CD4-positive, alpha-beta memory T cell (primary cell): ENCODE measurements at regions not wholly inside any gene's neighbourhood (a gene's known extent, or its start where the extent isn't known, plus 50 kb on each side); places are given as distances from the start of the nearest gene placed in this dataset.

Experiments
- CTCF ChIA-PET: fragments of 350-600 bp; sonication (Branson Sonifier 250); formaldehyde crosslinking; loops from one replicate; lab custom pipeline; 2021; ENCODE audit warnings: inconsistent platforms; ENCODE audit not compliant: partially characterized antibody; lab: Charles Lee
- POLR2A ChIA-PET: fragments of 350-600 bp; sonication (Branson Sonifier 250); formaldehyde crosslinking; loops from one replicate; lab custom pipeline; 2021; ENCODE audit not compliant: partially characterized antibody; lab: Charles Lee
- DNase-seq, 5 donors: peaks; one replicate each; pipeline versions ENCODE4 v3.0.0 to v3.0.0-alpha.2; 2020 to 2022; ENCODE audit warnings: mixed read lengths in 1 of 5
- H3K27ac ChIP-seq: one replicate; pipeline ENCODE4 v1.7.0; 2013; ENCODE audit warnings: low read depth, low read length
- H3K27me3 ChIP-seq: 2 replicates; pipeline ENCODE4 v1.7.0; 2013; ENCODE audit warnings: mild to moderate bottlenecking, low read length, moderate library complexity; ENCODE audit not compliant: insufficient read depth
- H3K36me3 ChIP-seq: 2 replicates; pipeline ENCODE4 v1.7.0; 2013; ENCODE audit warnings: mild to moderate bottlenecking, low read length, moderate library complexity; ENCODE audit not compliant: insufficient read depth
- H3K4me1 ChIP-seq: 2 replicates; pipeline ENCODE4 v1.7.0; 2013; ENCODE audit warnings: mild to moderate bottlenecking, low read length, moderate library complexity; ENCODE audit not compliant: insufficient read depth
- H3K4me3 ChIP-seq, 2 donors: one replicate each; pipeline ENCODE4 v1.7.0; 2013; ENCODE audit warnings: low read length in 2 of 2, mild to moderate bottlenecking in 1 of 2
- H3K9me3 ChIP-seq, 2 donors: one replicate each; pipeline ENCODE4 v1.7.0; 2013; ENCODE audit warnings: low read length in 2 of 2, control low read depth in 1 of 2; ENCODE audit not compliant: control insufficient read depth in 1 of 2
- H3K27ac Mint-ChIP-seq, 7 donors: one replicate each; pipeline ENCODE4 v1.8.0; 2020 to 2021; ENCODE audit warnings: mixed read lengths in 7 of 7, mild to moderate bottlenecking in 6 of 7, inconsistent platforms in 3 of 7, moderate library complexity in 3 of 7
- H3K27me3 Mint-ChIP-seq, 2 donors: one replicate each; pipeline ENCODE4 v1.8.0; 2020 to 2021; ENCODE audit warnings: mixed read lengths in 2 of 2
- H3K36me3 Mint-ChIP-seq, 2 donors: one replicate each; pipeline ENCODE4 v1.8.0; 2020 to 2021; ENCODE audit warnings: mixed read lengths in 2 of 2, inconsistent platforms in 1 of 2, mild to moderate bottlenecking in 1 of 2
- H3K4me1 Mint-ChIP-seq, 4 donors: one replicate each; pipeline ENCODE4 v1.8.0; 2020 to 2021; ENCODE audit warnings: mixed read lengths in 4 of 4, mild to moderate bottlenecking in 1 of 4
- H3K4me3 Mint-ChIP-seq, 8 donors: one replicate each; pipeline ENCODE4 v1.8.0; 2020 to 2021; ENCODE audit warnings: mixed read lengths in 8 of 8, mild to moderate bottlenecking in 7 of 8, moderate library complexity in 6 of 8, inconsistent platforms in 3 of 8
- H3K9me3 Mint-ChIP-seq, 8 donors: one replicate each; pipeline ENCODE4 v1.8.0; 2020 to 2021; ENCODE audit warnings: mixed read lengths in 8 of 8, mild to moderate bottlenecking in 5 of 8, inconsistent platforms in 3 of 8, moderate library complexity in 1 of 8
- intact Hi-C: fragments of 100-400 bp; cut with micrococcal nuclease; formaldehyde crosslinking; loops from one replicate; pipeline ENCODE4 v1.15.1; 2023

- H3K36me3 Mint-ChIP-seq, result no peaks in the 10 kb centered on the region
- DNase-seq, result no peak
- ChIA-PET CTCF (no interaction called here), POLR2A (no interaction called here)
- no peaks in the 10 kb centered on the region for H3K36me3 ChIP-seq
- no peak overlapping the region for H3K27ac ChIP-seq
- H3K4me1 ChIP-seq, result no peaks in the 10 kb centered on the region
- H3K9me3 Mint-ChIP-seq, result peaks cover 0 to 5% (median 0%) of the 10 kb centered on the region in 8 donors
- H3K9me3 ChIP-seq, result no peaks in the 10 kb centered on the region
- intact Hi-C loops, result no loop called here
- H3K4me1 Mint-ChIP-seq, result no peaks in the 10 kb centered on the region
- no peaks in the 10 kb centered on the region for H3K27me3 ChIP-seq
- H3K27ac Mint-ChIP-seq, result no peak overlapping the region
- H3K27me3 Mint-ChIP-seq, result peaks cover 4 to 5% of the 10 kb centered on the region in 2 donors
- no peak overlapping the region for H3K4me3 Mint-ChIP-seq
- H3K4me3 ChIP-seq, result no peak overlapping the region
Measured at GRCh38 chr18:45505497-45506206, 109.6 kb upstream of the SLC14A2 start.

- POLR2A ChIA-PET, result no interaction called here
- Histone ChIP-seq H3K4me3 (no peak overlapping the region), H3K27me3 (no peaks in the 10 kb centered on the region), H3K4me1 (no peaks in the 10 kb centered on the region), H3K36me3 (no peaks in the 10 kb centered on the region), H3K9me3 (no peaks in the 10 kb centered on the region), H3K27ac (no peak overlapping the region)
- Mint-ChIP-seq H3K4me3 (no peak overlapping the region), H3K27ac (no peak overlapping the region), H3K4me1 (no peaks in the 10 kb centered on the region), H3K9me3 (peaks cover 0 to 5% (median 0%) of the 10 kb centered on the region in 8 donors), H3K36me3 (no peaks in the 10 kb centered on the region), H3K27me3 (peaks cover 6 to 7% of the 10 kb centered on the region in 2 donors)
- CTCF ChIA-PET, result no interaction called here
- intact Hi-C loops, result no loop called here
- no peak for DNase-seq
Measured at GRCh38 chr18:45506951-45507350, 108.3 kb upstream of the SLC14A2 start.

- peaks cover 0 to 8% (median 0%) of the 10 kb centered on the region in 8 donors for H3K9me3 Mint-ChIP-seq
- peaks cover 5 to 6% of the 10 kb centered on the region in 2 donors for H3K27me3 Mint-ChIP-seq
- no peaks in the 10 kb centered on the region for H3K36me3 ChIP-seq
- no peaks in the 10 kb centered on the region for H3K4me1 ChIP-seq
- H3K27ac Mint-ChIP-seq, result no peak overlapping the region
- no peak overlapping the region for H3K4me3 ChIP-seq
- H3K9me3 ChIP-seq, result no peaks in the 10 kb centered on the region
- no peak overlapping the region for H3K27ac ChIP-seq
- CTCF ChIA-PET, result no interaction called here
- intact Hi-C loops, result no loop called here
- POLR2A ChIA-PET, result no interaction called here
- H3K36me3 Mint-ChIP-seq, result no peaks in the 10 kb centered on the region
- H3K27me3 ChIP-seq, result no peaks in the 10 kb centered on the region
- H3K4me3 Mint-ChIP-seq, result no peak overlapping the region
- H3K4me1 Mint-ChIP-seq, result no peaks in the 10 kb centered on the region
- DNase-seq, result no peak
Measured at GRCh38 chr18:45509535-45509934, 105.7 kb upstream of the SLC14A2 start.

- CTCF ChIA-PET, result no interaction called here
- Histone ChIP-seq H3K4me1 (no peaks in the 10 kb centered on the region), H3K36me3 (no peaks in the 10 kb centered on the region), H3K4me3 (no peak overlapping the region), H3K27me3 (no peaks in the 10 kb centered on the region), H3K27ac (no peak overlapping the region), H3K9me3 (no peaks in the 10 kb centered on the region)
- Mint-ChIP-seq H3K4me1 (no peaks in the 10 kb centered on the region), H3K9me3 (peaks cover 0 to 8% (median 0%) of the 10 kb centered on the region in 8 donors), H3K27ac (no peak overlapping the region), H3K27me3 (peaks cover 3 to 4% of the 10 kb centered on the region in 2 donors), H3K4me3 (no peak overlapping the region), H3K36me3 (no peaks in the 10 kb centered on the region)
- DNase-seq, result no peak
- POLR2A ChIA-PET, result no interaction called here
- intact Hi-C loops, result no loop called here
Measured at GRCh38 chr18:45510656-45511055, 104.6 kb upstream of the SLC14A2 start.

- ChIA-PET POLR2A (no interaction called here), CTCF (no interaction called here)
- no peaks in the 10 kb centered on the region for H3K27me3 ChIP-seq
- Mint-ChIP-seq H3K4me3 (no peak overlapping the region), H3K4me1 (no peaks in the 10 kb centered on the region), H3K27ac (no peak overlapping the region), H3K36me3 (no peaks in the 10 kb centered on the region), H3K27me3 (peaks cover 2 to 4% of the 10 kb centered on the region in 2 donors), H3K9me3 (peaks cover 0 to 8% (median 0%) of the 10 kb centered on the region in 8 donors)
- no peak overlapping the region for H3K4me3 ChIP-seq
- no peak overlapping the region for H3K27ac ChIP-seq
- no peaks in the 10 kb centered on the region for H3K9me3 ChIP-seq
- no peaks in the 10 kb centered on the region for H3K4me1 ChIP-seq
- intact Hi-C loops, result no loop called here
- no peak for DNase-seq
- H3K36me3 ChIP-seq, result no peaks in the 10 kb centered on the region
Measured at GRCh38 chr18:45512363-45512953, 102.8 kb upstream of the SLC14A2 start.

- intact Hi-C loops, result no loop called here
- H3K27me3 Mint-ChIP-seq, result peaks cover 1 to 2% of the 10 kb centered on the region in 2 donors
- no peaks in the 10 kb centered on the region for H3K36me3 ChIP-seq
- POLR2A ChIA-PET, result no interaction called here
- H3K27ac ChIP-seq, result no peak overlapping the region
- no peak overlapping the region for H3K27ac Mint-ChIP-seq
- no peak overlapping the region for H3K4me3 ChIP-seq
- H3K9me3 Mint-ChIP-seq, result peaks cover 0 to 6% (median 0%) of the 10 kb centered on the region in 8 donors
- no peaks in the 10 kb centered on the region for H3K4me1 Mint-ChIP-seq
- H3K4me3 Mint-ChIP-seq, result no peak overlapping the region
- H3K4me1 ChIP-seq, result no peaks in the 10 kb centered on the region
- H3K27me3 ChIP-seq, result no peaks in the 10 kb centered on the region
- DNase-seq, result no peak
- CTCF ChIA-PET, result no interaction called here
- H3K9me3 ChIP-seq, result no peaks in the 10 kb centered on the region
- H3K36me3 Mint-ChIP-seq, result no peaks in the 10 kb centered on the region
Measured at GRCh38 chr18:45517181-45517741, 98.0 kb upstream of the SLC14A2 start.

- H3K27ac Mint-ChIP-seq, result no peak overlapping the region
- H3K9me3 Mint-ChIP-seq, result peaks cover 0 to 6% (median 0%) of the 10 kb centered on the region in 8 donors
- H3K9me3 ChIP-seq, result no peaks in the 10 kb centered on the region
- no peaks in the 10 kb centered on the region for H3K27me3 ChIP-seq
- H3K4me3 Mint-ChIP-seq, result no peak overlapping the region
- no peaks in the 10 kb centered on the region for H3K36me3 ChIP-seq
- no peaks in the 10 kb centered on the region for H3K4me1 ChIP-seq
- CTCF ChIA-PET, result no interaction called here
- H3K27me3 Mint-ChIP-seq, result peaks cover 0 to 5% of the 10 kb centered on the region in 2 donors
- POLR2A ChIA-PET, result no interaction called here
- no peaks in the 10 kb centered on the region for H3K36me3 Mint-ChIP-seq
- intact Hi-C loops, result no loop called here
- DNase-seq, result no peak
- no peak overlapping the region for H3K4me3 ChIP-seq
- H3K4me1 Mint-ChIP-seq, result no peaks in the 10 kb centered on the region
- no peak overlapping the region for H3K27ac ChIP-seq
Measured at GRCh38 chr18:45518311-45519155, 96.7 kb upstream of the SLC14A2 start.
